ENCODE measurements at regions not wholly inside any gene's neighbourhood (a gene's known extent, or its start where the extent isn't known, plus 50 kb on each side); places are given as distances from the start of the nearest gene placed in this dataset.

DNA sequence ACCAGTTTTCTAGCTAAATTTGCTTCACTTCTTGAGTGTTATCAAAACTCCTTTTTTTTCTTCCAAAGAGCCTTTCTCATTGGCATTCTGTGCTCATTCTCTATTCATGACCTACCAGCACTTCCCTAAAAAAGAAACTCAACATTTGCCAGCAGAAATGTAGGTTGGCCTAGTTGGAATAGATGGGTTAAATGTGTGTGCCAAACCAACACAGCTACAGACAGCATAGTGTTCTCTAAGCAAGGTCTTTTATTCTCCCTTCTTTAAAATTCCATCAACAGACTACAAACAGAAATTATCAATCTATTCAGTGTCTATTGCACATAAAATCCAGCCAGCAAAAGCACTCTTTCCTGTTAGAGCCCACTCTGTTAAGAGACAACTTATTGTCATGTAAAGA lies 255.8 kb upstream of the PUM3 start:
- no peak overlapping the region for H3K4me3 ChIP-seq (ENCODE audit: control insufficient read depth, low read depth, low read length)
- TF ChIP-seq, protein P1, sequence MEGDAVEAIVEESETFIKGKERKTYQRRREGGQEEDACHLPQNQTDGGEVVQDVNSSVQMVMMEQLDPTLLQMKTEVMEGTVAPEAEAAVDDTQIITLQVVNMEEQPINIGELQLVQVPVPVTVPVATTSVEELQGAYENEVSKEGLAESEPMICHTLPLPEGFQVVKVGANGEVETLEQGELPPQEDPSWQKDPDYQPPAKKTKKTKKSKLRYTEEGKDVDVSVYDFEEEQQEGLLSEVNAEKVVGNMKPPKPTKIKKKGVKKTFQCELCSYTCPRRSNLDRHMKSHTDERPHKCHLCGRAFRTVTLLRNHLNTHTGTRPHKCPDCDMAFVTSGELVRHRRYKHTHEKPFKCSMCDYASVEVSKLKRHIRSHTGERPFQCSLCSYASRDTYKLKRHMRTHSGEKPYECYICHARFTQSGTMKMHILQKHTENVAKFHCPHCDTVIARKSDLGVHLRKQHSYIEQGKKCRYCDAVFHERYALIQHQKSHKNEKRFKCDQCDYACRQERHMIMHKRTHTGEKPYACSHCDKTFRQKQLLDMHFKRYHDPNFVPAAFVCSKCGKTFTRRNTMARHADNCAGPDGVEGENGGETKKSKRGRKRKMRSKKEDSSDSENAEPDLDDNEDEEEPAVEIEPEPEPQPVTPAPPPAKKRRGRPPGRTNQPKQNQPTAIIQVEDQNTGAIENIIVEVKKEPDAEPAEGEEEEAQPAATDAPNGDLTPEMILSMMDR (conservative IDR thresholded peaks at IDR 0.05; ENCODE audit: control insufficient read depth, insufficient read depth, low read depth, low read length), result no peak
- DNase-seq (ENCODE audit: low read depth), result no peak

DNA sequence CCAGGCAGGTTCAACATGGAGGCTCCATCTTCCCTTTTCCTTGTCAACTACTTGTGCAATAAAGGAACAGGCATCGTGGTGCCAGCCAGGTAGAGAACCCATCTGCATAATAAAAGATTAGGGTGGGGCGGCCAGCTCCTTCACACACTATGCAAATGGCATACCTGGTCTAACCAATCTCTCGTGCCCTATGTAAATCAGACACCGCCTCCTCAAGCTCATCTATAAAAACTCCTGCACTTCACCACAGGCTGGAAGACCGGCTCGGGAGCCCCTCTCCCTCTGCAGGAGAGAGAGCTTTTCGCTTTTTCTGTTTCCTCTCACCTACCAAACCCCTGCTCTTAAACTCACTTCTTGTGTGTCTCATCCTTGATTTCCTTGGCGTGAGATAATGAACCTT lies 244.3 kb upstream of the PUM3 start:
- no peak for DNase-seq (ENCODE audit: low read depth)
- TF ChIP-seq, protein P1 (conservative IDR thresholded peaks at IDR 0.05; ENCODE audit: control insufficient read depth, insufficient read depth, low read depth, low read length), result no peak
- no peak overlapping the region for H3K4me3 ChIP-seq (ENCODE audit: control insufficient read depth, low read depth, low read length)

DNA sequence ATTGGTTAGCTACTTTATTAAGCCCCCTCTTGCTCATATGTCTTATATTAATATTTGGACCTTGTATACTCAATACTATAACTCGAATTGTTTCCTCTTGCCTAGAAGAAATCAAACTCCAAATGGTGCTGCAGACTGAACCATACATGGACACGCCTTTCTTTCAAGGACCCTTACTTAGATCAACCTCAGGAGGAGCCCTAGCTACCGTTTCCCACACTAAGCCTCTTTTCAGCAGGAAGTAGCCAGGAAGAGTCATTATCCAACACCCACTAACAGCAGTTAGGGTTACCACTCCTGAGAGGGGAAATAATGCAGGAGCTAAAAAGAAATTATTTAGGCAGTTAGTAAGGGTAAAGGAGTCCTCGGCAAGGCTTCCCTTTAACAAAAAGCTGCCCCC lies 243.8 kb upstream of the PUM3 start:
- no peak overlapping the region for H3K4me3 ChIP-seq (ENCODE audit: control insufficient read depth, low read depth, low read length)
- TF ChIP-seq, protein P1 (conservative IDR thresholded peaks at IDR 0.05; ENCODE audit: control insufficient read depth, insufficient read depth, low read depth, low read length), result no peak
- DNase-seq (ENCODE audit: low read depth), result no peak

DNA sequence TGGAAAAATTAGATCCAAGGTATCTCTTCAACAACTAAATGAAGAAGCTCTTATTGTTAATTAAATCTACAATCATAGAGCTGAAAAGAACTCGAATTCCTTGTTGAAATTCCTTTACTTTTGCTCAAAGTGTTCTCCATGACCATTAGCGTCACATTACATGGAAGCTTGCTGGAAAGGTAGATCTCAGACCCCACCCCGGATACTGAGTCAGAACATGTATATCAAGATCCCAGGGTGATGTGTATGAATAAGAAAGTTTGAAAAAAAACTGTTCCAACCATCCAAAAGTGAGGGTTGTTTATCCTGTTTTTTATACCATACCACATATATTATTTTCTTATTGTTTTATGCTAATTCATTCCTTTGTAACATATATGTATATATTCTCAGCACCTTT lies 237.1 kb upstream of the PUM3 start:
- H3K4me3 ChIP-seq (ENCODE audit: control insufficient read depth, low read depth, low read length), result no peak overlapping the region
- no peak for DNase-seq (ENCODE audit: low read depth)
- TF ChIP-seq, protein P1 (conservative IDR thresholded peaks at IDR 0.05; ENCODE audit: control insufficient read depth, insufficient read depth, low read depth, low read length), result no peak

DNA sequence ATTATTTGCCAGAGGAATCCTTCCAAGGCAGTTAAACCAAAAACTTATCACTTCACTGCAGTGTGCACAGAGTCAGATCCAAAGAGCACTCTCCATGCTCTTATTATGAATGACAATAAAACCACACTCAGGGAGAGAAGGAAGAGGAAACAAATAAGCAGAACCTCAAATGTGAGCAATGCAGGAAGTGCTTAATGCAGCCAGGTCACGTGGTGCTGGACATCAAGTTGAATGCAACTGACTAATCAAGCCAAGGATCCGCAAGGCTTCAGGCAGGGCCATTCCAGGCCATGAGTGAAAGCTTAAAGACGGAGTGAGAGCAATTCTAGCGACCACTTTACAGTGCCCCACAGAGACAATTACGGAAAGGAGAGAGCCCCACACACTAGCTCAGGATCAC lies 230.4 kb upstream of the PUM3 start:
- TF ChIP-seq, protein P1 (conservative IDR thresholded peaks at IDR 0.05; ENCODE audit: control insufficient read depth, insufficient read depth, low read depth, low read length), result no peak
- H3K4me3 ChIP-seq (ENCODE audit: control insufficient read depth, low read depth, low read length), result no peak overlapping the region
- DNase-seq (ENCODE audit: low read depth), result peak; percentile 3

DNA sequence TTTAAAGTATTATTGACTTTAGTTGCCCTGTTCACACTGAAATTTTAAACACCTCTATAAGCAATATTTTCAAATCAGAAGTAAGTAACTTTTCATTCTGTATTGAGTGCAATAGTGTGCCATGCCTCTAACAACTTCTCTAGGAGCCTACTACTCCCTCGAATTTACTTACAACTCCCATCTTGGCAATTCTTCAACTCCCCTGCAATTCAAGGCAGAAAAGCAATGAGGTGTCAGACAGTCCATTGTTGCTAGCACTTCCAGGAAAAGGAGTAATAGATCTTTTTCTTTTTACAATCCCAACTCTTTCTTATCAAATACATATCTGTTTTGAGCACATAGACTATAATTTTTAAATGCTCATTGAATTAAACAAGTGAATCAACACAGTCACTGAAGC lies 222.7 kb upstream of the PUM3 start:
- no peak overlapping the region for H3K4me3 ChIP-seq (ENCODE audit: control insufficient read depth, low read depth, low read length)
- DNase-seq (ENCODE audit: low read depth), result no peak
- TF ChIP-seq, protein P1 (conservative IDR thresholded peaks at IDR 0.05; ENCODE audit: control insufficient read depth, insufficient read depth, low read depth, low read length), result no peak

DNA sequence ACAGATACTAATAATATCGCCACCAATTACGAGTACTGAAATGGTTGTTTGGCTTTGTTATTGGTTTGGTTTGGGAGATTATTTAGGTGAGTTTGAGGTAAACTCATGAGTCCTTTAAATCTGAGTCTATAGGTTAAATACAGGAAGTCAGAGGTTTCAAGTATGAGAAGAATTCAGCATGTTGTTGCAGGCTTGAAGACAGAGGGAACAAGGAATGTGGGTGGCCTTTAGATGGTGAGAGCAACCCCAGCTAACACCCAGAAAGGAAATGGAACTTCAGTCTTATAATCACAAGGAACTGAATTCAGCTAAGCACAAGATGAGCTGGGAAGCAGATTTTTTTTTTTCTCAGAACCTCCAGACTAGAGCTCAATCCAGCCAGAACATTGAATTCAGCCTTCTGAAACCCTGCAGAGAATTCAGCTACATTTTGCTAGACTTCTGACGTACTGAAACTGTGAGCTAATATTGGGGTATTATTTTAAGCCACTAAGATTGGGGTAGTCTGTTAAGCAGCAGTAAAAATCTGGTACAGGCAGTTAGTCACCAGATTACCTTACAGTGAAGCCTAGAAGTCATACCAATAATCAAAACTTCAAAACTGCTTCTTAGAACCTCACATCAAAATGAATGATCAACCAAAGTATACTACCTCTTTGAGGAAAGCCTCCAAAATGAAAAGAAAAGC lies 216.0 kb upstream of the PUM3 start:
- no peak overlapping the region for H3K4me3 ChIP-seq (ENCODE audit: control insufficient read depth, low read depth, low read length)
- no peak for DNase-seq (ENCODE audit: low read depth)
- TF ChIP-seq, protein P1 (conservative IDR thresholded peaks at IDR 0.05; ENCODE audit: control insufficient read depth, insufficient read depth, low read depth, low read length), result no peak
